CD4-positive, CD25-positive, alpha-beta regulatory T cell (primary cell): ENCODE measurements at regions not wholly inside any gene's neighbourhood (a gene's known extent, or its start where the extent isn't known, plus 50 kb on each side); places are given as distances from the start of the nearest gene placed in this dataset.
A peak's percentile ranks its signal among the peaks of the same experiment; 100 is the strongest.

Experiments used
- ATAC-seq, 2 donors: fragments of 150-1000 bp; cut with Tn5 transposase; one replicate each; pipeline ENCODE4 v1.10.0; 2021; ENCODE audit warnings: low read depth in 2 of 2, moderate number of reproducible peaks in 2 of 2, moderate library complexity in 1 of 2
- DNase-seq, 3 donors: peaks; one replicate each; pipeline versions ENCODE4 v3.0.0 to v3.0.0-alpha.2; 2012 to 2022; ENCODE audit warnings: mixed read lengths in 1 of 3
- H3K27ac ChIP-seq: one replicate; pipeline ENCODE4 v1.7.0; 2013; ENCODE audit warnings: mild to moderate bottlenecking, low read length; ENCODE audit not compliant: insufficient read depth, poor library complexity, severe bottlenecking
- H3K27me3 ChIP-seq: one replicate; pipeline ENCODE4 v1.7.0; 2013; ENCODE audit warnings: low read length; ENCODE audit not compliant: control insufficient read depth, insufficient read depth
- H3K36me3 ChIP-seq: one replicate; pipeline ENCODE4 v1.7.0; 2013; ENCODE audit warnings: mild to moderate bottlenecking, low read length, moderate library complexity; ENCODE audit not compliant: control insufficient read depth, insufficient read depth
- H3K4me1 ChIP-seq: 2 replicates; pipeline ENCODE4 v1.7.0; 2013; ENCODE audit warnings: mild to moderate bottlenecking, low read length; ENCODE audit not compliant: insufficient read depth, control insufficient read depth, poor library complexity, severe bottlenecking
- H3K4me3 ChIP-seq: one replicate; pipeline ENCODE4 v1.7.0; 2013; ENCODE audit warnings: low read depth, mild to moderate bottlenecking, low read length, moderate library complexity
- H3K9me3 ChIP-seq, 2 experiments: 1 replicate in 1 of 2; 2 replicates in 1 of 2; pipeline ENCODE4 v1.7.0; 2013; ENCODE audit warnings: low read length in 2 of 2, mild to moderate bottlenecking in 1 of 2, moderate library complexity in 1 of 2; ENCODE audit not compliant: control insufficient read depth in 2 of 2
- H3K27ac Mint-ChIP-seq, 3 donors: one replicate each; pipeline ENCODE4 v1.8.0; 2020 to 2022; ENCODE audit warnings: mild to moderate bottlenecking in 3 of 3, mixed read lengths in 3 of 3, moderate library complexity in 2 of 3
- H3K27me3 Mint-ChIP-seq: one replicate; pipeline ENCODE4 v1.8.0; 2022; ENCODE audit warnings: mild to moderate bottlenecking, mixed read lengths
- H3K36me3 Mint-ChIP-seq: one replicate; pipeline ENCODE4 v1.8.0; 2020; ENCODE audit warnings: mixed read lengths
- H3K4me1 Mint-ChIP-seq, 4 donors: one replicate each; pipeline ENCODE4 v1.8.0; 2020 to 2022; ENCODE audit warnings: mixed read lengths in 4 of 4, mild to moderate bottlenecking in 1 of 4
- H3K4me3 Mint-ChIP-seq, 4 donors: one replicate each; pipeline ENCODE4 v1.8.0; 2020 to 2022; ENCODE audit warnings: mild to moderate bottlenecking in 4 of 4, mixed read lengths in 4 of 4, moderate library complexity in 3 of 4
- H3K9me3 Mint-ChIP-seq, 7 donors: one replicate each; pipeline ENCODE4 v1.8.0; 2020 to 2022; ENCODE audit warnings: mixed read lengths in 7 of 7, mild to moderate bottlenecking in 3 of 7, moderate library complexity in 2 of 7

DNA sequence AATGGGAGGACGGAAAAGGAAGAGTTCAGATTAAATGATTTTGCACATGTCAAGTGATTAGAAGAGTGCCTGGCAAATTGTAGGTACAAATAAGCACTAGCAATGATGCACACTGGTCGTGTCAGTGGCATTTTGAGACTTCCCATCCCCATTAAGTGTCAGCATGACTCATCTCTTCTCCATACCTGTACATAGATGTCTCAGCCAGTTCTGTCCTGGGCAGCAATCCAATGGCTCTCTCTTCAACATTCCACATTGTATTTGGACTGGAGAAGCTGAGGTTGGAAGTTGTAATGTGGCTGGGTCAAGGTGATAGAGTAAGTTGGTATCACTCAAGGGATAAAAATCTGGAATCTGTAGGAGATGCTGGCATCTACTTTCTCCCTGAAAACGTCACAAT is 742.7 kb downstream of the VRK1 start:
- Histone ChIP-seq H3K4me3 (no peak overlapping the region), H3K27me3 (no peaks in the 10 kb centered on the region), H3K36me3 (no peaks in the 10 kb centered on the region), H3K27ac (no peak overlapping the region), H3K4me1 (peaks cover 3% of the 10 kb centered on the region), H3K9me3 (no peaks in the 10 kb centered on the region)
- Mint-ChIP-seq H3K27me3 (peaks cover 10% of the 10 kb centered on the region), H3K4me1 (peaks cover 9 to 26% (median 15%) of the 10 kb centered on the region in 4 donors), H3K27ac (no peak overlapping the region), H3K36me3 (peaks cover 5% of the 10 kb centered on the region), H3K4me3 (no peak overlapping the region), H3K9me3 (peaks cover 0 to 3% (median 0%) of the 10 kb centered on the region in 7 donors)
- ATAC-seq (no peak), DNase-seq (no peak)

DNA sequence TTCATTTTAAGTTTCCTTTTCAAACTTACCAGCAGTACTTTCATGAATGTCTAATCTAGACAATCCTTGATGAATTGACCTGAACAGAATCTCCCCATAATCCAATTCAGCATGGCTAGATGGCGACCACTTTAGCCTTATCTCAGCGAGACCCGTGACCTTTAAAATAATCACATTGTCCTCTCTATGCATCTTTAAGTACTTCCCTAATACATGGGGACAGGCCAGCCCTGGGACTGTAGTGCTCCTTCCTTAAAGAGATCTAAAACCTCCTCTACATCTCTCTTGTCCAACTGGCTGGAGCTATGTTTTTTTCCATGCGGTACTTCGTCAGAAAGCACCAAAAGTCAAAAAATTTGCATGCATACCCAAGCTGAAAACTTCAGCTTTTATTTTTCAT is 746.0 kb downstream of the VRK1 start:
- Histone ChIP-seq H3K4me1 (peaks cover 3% of the 10 kb centered on the region), H3K36me3 (no peaks in the 10 kb centered on the region), H3K27ac (no peak overlapping the region), H3K4me3 (no peak overlapping the region), H3K27me3 (no peaks in the 10 kb centered on the region), H3K9me3 (no peaks in the 10 kb centered on the region)
- peaks cover 5% of the 10 kb centered on the region for H3K36me3 Mint-ChIP-seq
- peaks cover 10% of the 10 kb centered on the region for H3K27me3 Mint-ChIP-seq
- H3K27ac Mint-ChIP-seq = no peak overlapping the region
- H3K9me3 Mint-ChIP-seq = peaks cover 0 to 3% (median 0%) of the 10 kb centered on the region in 7 donors
- ATAC-seq (no peak), DNase-seq (no peak)
- no peak overlapping the region for H3K4me3 Mint-ChIP-seq
- H3K4me1 Mint-ChIP-seq = peaks cover 11 to 26% (median 16%) of the 10 kb centered on the region in 4 donors

DNA sequence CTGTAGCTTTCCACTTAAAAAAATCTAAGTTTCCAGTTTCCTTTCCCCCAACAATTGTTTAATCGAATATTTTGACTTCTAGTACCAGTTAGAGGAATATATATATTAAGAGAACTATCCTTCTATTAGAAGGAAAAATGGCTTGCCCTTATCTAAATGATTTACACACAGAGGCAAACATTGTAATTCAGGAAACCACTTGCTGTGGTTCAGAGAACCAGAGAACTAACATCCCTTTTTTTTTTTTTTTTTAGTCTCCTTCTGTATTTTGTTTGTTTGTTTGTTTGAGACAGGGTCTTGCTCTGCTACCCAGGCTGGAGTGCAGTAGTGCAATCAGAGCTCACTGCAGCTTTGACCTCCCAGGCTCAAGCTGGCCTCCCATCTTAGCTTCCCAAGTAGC is 746.6 kb downstream of the VRK1 start:
- H3K27ac ChIP-seq = no peak overlapping the region
- Mint-ChIP-seq H3K4me1 (peaks cover 11 to 20% (median 16%) of the 10 kb centered on the region in 4 donors), H3K4me3 (no peak overlapping the region), H3K27ac (no peak overlapping the region), H3K9me3 (peaks cover 0 to 3% (median 0%) of the 10 kb centered on the region in 7 donors), H3K27me3 (peaks cover 10% of the 10 kb centered on the region), H3K36me3 (peaks cover under 1% of the 10 kb centered on the region)
- H3K4me1 ChIP-seq = peaks cover 3% of the 10 kb centered on the region
- ATAC-seq (no peak), DNase-seq (no peak)
- no peaks in the 10 kb centered on the region for H3K36me3 ChIP-seq
- no peak overlapping the region for H3K4me3 ChIP-seq
- H3K27me3 ChIP-seq = no peaks in the 10 kb centered on the region
- H3K9me3 ChIP-seq = no peaks in the 10 kb centered on the region

DNA sequence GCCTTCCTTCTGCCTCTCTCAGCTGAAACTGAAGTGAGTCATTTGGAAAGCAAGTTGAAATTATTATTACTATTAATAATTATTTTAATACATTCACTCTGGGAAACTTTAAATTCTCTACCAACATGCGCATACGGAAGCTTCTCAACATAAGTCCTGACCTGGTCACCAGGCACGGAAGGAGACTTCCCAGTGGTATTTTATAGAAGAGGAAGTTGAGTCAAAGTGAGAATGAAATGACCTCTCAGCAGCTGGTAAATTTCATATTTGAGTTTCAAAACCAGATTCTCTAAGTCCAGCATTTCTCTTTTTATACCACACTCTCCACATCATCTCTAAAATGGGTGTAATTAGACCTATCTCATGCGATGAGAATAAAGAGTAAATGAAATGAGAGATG is 747.4 kb downstream of the VRK1 start:
- H3K4me1 ChIP-seq = no peaks in the 10 kb centered on the region
- Mint-ChIP-seq H3K4me3 (no peak overlapping the region), H3K36me3 (no peaks in the 10 kb centered on the region), H3K4me1 (peaks cover 13 to 17% (median 13%) of the 10 kb centered on the region in 4 donors), H3K9me3 (peaks cover 0 to 5% (median 0%) of the 10 kb centered on the region in 7 donors), H3K27me3 (peaks cover 9% of the 10 kb centered on the region), H3K27ac (no peak overlapping the region)
- DNase-seq (no peak), ATAC-seq (no peak)
- no peaks in the 10 kb centered on the region for H3K36me3 ChIP-seq
- H3K27ac ChIP-seq = no peak overlapping the region
- no peaks in the 10 kb centered on the region for H3K27me3 ChIP-seq
- no peak overlapping the region for H3K4me3 ChIP-seq
- H3K9me3 ChIP-seq = no peaks in the 10 kb centered on the region

DNA sequence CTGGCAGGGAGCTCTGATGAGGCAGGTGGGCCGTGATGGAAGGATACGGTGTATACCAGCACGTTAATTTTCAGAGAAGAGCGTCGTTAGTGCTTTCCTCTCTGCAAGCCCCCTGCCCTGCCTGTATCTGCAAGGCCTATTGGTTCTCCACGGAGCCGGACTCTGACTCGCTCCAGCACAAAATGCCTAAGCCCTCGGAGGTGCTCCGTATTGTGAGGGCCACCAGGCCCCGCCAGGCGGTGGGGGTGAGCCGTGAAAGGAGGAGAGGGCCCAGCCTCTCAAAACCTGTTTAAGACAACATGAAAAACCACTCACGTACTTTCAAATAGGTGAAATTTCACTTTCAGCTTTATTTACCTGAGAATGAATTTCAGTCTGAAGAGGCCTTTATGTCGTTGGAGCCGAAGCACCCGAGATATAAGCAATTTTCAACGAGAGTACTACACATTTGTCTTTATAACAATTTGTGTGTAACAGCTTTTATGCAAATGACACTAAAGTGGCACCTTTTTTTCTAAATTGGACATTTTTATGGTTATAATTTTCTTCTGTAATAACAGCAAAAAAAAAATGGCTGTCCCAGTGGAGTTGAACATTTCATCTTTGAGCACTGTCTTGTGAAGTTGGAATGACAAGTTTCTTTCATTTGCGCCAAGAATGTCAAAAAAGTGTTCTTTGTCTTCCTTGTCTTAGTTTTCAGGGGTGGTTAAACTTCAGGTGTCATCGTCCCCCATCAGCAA is 749.5 kb downstream of the VRK1 start:
- Mint-ChIP-seq H3K27me3 (peaks cover 6% of the 10 kb centered on the region), H3K4me1 (peaks cover 10 to 17% (median 10%) of the 10 kb centered on the region in 4 donors), H3K36me3 (no peaks in the 10 kb centered on the region), H3K27ac (peak overlapping the region in 1 of 3 donors; percentile 60), H3K9me3 (peaks cover 0 to 5% (median 0%) of the 10 kb centered on the region in 7 donors), H3K4me3 (no peak overlapping the region)
- DNase-seq = no peak
- no peak overlapping the region for H3K27ac ChIP-seq
- no peak overlapping the region for H3K4me3 ChIP-seq
- no peaks in the 10 kb centered on the region for H3K4me1 ChIP-seq
- ATAC-seq = no peak
- H3K27me3 ChIP-seq = no peaks in the 10 kb centered on the region
- H3K9me3 ChIP-seq = no peaks in the 10 kb centered on the region
- H3K36me3 ChIP-seq = no peaks in the 10 kb centered on the region

DNA sequence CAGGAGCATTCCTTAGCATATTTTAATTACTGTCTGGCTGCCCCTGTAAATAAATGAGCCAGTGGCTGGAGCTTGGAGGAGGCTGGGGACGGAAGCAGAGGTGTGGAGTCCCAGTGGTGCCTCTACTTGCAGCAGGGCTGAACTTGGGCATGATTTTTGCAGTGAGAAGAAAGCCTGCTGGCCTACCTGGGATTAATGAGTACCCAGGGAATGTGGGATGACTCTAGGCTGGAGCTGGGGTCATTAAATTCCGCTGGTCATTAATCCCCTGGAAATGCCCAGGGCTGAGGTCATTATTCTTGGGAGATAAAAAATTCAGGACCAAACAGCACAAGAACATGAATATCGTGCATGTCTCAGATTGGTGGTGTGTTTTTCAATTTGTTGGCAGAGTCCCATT is 753.3 kb downstream of the VRK1 start:
- Mint-ChIP-seq H3K9me3 (peaks cover 0 to 5% (median 0%) of the 10 kb centered on the region in 7 donors), H3K27me3 (no peaks in the 10 kb centered on the region)
- no peak for ATAC-seq

DNA sequence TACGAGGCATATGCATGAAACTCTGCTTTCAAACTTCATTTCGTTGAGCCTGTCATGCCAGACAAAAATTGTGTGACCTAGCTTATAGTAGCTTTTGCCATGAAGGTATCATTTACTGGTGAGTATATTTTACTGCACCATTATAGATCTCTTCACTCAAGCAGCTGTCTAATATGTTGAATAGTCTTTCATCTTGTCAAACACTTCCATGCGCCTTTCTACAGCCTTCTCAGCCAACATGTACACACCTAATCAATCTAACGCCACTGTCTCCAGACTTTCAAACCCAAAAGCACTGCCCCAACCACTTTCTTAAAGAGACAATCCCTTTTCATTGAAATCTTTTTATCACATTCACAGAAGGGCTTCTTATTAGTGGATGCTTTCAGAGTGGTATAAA is 757.4 kb downstream of the VRK1 start:
- Histone ChIP-seq H3K27me3 (no peaks in the 10 kb centered on the region), H3K36me3 (no peaks in the 10 kb centered on the region), H3K4me3 (no peak overlapping the region), H3K4me1 (no peaks in the 10 kb centered on the region), H3K27ac (no peak overlapping the region), H3K9me3 (no peaks in the 10 kb centered on the region)
- DNase-seq = no peak
- no peak for ATAC-seq
- Mint-ChIP-seq H3K9me3 (peaks cover 0 to 8% (median 3%) of the 10 kb centered on the region in 7 donors), H3K27ac (peak overlapping the region in 1 of 3 donors; percentile 39), H3K4me1 (no peaks in the 10 kb centered on the region), H3K27me3 (no peaks in the 10 kb centered on the region), H3K36me3 (no peaks in the 10 kb centered on the region), H3K4me3 (no peak overlapping the region)

More for the DNA sequence above, 753.3 kb downstream of the VRK1 start:
- H3K4me1 ChIP-seq = no peaks in the 10 kb centered on the region
- DNase-seq = no peak
- Mint-ChIP-seq H3K36me3 (no peaks in the 10 kb centered on the region), H3K4me3 (no peak overlapping the region), H3K4me1 (peaks cover 0 to 6% (median 2%) of the 10 kb centered on the region in 4 donors), H3K27ac (no peak overlapping the region)
- H3K4me3 ChIP-seq = no peak overlapping the region
- H3K27me3 ChIP-seq = no peaks in the 10 kb centered on the region
- H3K36me3 ChIP-seq = no peaks in the 10 kb centered on the region
- no peaks in the 10 kb centered on the region for H3K9me3 ChIP-seq
- H3K27ac ChIP-seq = no peak overlapping the region

DNA sequence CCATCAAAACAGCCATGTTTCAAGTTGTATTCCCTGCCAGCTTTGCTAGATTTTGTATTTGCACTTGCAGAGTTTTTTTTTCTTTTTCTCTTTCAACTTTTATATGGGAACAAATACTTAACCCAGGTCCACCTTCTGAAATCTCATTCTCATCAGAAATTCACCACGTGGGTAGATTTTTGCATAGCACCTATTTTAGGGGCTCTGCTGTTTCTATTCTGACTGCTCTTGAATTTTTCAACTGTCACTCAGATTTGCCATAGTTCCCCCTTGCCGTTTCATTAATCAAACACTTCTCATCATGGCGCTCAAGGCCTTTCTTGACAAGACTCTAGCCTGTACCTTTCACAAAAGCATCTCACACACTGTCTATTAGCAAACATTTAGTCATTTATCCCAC is 767.2 kb downstream of the VRK1 start:
- Mint-ChIP-seq H3K4me3 (no peak overlapping the region), H3K27ac (no peak overlapping the region), H3K27me3 (peaks cover 18% of the 10 kb centered on the region), H3K36me3 (peaks cover 3% of the 10 kb centered on the region), H3K4me1 (no peaks in the 10 kb centered on the region), H3K9me3 (peaks cover 0 to 10% (median 6%) of the 10 kb centered on the region in 7 donors)
- no peak for DNase-seq
- H3K4me3 ChIP-seq = no peak overlapping the region
- H3K4me1 ChIP-seq = no peaks in the 10 kb centered on the region
- H3K9me3 ChIP-seq = peaks cover 0 to 4% of the 10 kb centered on the region in 2 experiments
- no peak overlapping the region for H3K27ac ChIP-seq
- H3K27me3 ChIP-seq = no peaks in the 10 kb centered on the region
- ATAC-seq = no peak
- H3K36me3 ChIP-seq = no peaks in the 10 kb centered on the region
